ENCODE measurements at regions not wholly inside any gene's neighbourhood (a gene's known extent, or its start where the extent isn't known, plus 50 kb on each side); places are given as distances from the start of the nearest gene placed in this dataset.

GRCh38 chr19:30102239-30102638 lies 160.2 kb downstream of the URI1 start:
- intact Hi-C loops (cut with micrococcal nuclease) (no loop called here), in situ Hi-C loops (cut with MboI) (no loop called here)
- H3K4me3 ChIP-seq: no peak overlapping the region
- peaks cover 2 to 28% of the 10 kb centered on the region in 2 experiments; a peak in 2 of 5 replicates for H3K27me3 ChIP-seq (ENCODE audit: control insufficient read depth in 2 of 2, insufficient read depth in 2 of 2, low read length in 2 of 2)
- no peaks in the 10 kb centered on the region for H3K9me1 ChIP-seq (ENCODE audit: control insufficient read depth, insufficient read depth, low read length)
- DNase-seq (ENCODE audit: extremely low read depth in 1 of 4, low spot score in 3 of 4) (no peak), FAIRE-seq (no peak), ATAC-seq (no peak)
- POLR2A ChIA-PET: interaction anchor here (0.5 to 1.1 kb wide), 3 partner anchors 10 to 921 kb away, joined by 3 to 4 read pairs (median 3); no protein-coding TSS in a partner anchor
- 0% methylated on average over 6 of the region's 6 CpGs for WGBS (ENCODE audit: insufficient coverage, low coverage, missing lambda C conversion rate)
- CTCF ChIA-PET (ENCODE audit: low intra/inter-chr PET ratio): no interaction called here
- no peak overlapping the region for H3K9ac ChIP-seq (ENCODE audit: insufficient read depth in 1 of 2, low read depth in 2 of 2, low read length in 2 of 2)
- H3K9me3 ChIP-seq (replicated peaks; ENCODE audit: control insufficient read depth, insufficient read depth, low read depth, low read length): no peaks in the 10 kb centered on the region
- no peaks in the 10 kb centered on the region for H3K36me3 ChIP-seq (ENCODE audit: control insufficient read depth, insufficient read depth, low read length)
- no peak overlapping the region for H3K4me2 ChIP-seq (ENCODE audit: insufficient read depth, low read length)
- no peak overlapping the region for H3K27ac ChIP-seq (ENCODE audit: extremely low read depth, low read depth, low read length)
- no peaks in the 10 kb centered on the region; the same call in 1 of the 2 replicates for H4K20me1 ChIP-seq (replicated peaks; ENCODE audit: control insufficient read depth, insufficient read depth, low read length)
- H3K4me1 ChIP-seq (replicated peaks in 1 of 2; ENCODE audit: control insufficient read depth in 2 of 2, insufficient read depth in 2 of 2, low read length in 2 of 2): no peaks in the 10 kb centered on the region
- no TSS peak for BruUV-seq (replicated peaks)
- H2AFZ ChIP-seq (ENCODE audit: low read depth, low read length): no peak overlapping the region
- H3K79me2 ChIP-seq (ENCODE audit: control insufficient read depth, insufficient read depth, low read length): no peaks in the 10 kb centered on the region
- TF ChIP-seq, protein P1, sequence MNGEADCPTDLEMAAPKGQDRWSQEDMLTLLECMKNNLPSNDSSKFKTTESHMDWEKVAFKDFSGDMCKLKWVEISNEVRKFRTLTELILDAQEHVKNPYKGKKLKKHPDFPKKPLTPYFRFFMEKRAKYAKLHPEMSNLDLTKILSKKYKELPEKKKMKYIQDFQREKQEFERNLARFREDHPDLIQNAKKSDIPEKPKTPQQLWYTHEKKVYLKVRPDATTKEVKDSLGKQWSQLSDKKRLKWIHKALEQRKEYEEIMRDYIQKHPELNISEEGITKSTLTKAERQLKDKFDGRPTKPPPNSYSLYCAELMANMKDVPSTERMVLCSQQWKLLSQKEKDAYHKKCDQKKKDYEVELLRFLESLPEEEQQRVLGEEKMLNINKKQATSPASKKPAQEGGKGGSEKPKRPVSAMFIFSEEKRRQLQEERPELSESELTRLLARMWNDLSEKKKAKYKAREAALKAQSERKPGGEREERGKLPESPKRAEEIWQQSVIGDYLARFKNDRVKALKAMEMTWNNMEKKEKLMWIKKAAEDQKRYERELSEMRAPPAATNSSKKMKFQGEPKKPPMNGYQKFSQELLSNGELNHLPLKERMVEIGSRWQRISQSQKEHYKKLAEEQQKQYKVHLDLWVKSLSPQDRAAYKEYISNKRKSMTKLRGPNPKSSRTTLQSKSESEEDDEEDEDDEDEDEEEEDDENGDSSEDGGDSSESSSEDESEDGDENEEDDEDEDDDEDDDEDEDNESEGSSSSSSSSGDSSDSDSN (IDR thresholded peaks at IDR 0.05; ENCODE audit: borderline replicate concordance in 1 of 2, low read depth in 2 of 2, low read length in 2 of 2): no peak
- TF ChIP-seq GTF2E2 (tag; IDR thresholded peaks at IDR 0.05): no peak
- no peak for TF ChIP-seq MCM3 (IDR thresholded peaks at IDR 0.05)
- TF ChIP-seq, protein P2, sequence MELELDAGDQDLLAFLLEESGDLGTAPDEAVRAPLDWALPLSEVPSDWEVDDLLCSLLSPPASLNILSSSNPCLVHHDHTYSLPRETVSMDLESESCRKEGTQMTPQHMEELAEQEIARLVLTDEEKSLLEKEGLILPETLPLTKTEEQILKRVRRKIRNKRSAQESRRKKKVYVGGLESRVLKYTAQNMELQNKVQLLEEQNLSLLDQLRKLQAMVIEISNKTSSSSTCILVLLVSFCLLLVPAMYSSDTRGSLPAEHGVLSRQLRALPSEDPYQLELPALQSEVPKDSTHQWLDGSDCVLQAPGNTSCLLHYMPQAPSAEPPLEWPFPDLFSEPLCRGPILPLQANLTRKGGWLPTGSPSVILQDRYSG (tag; conservative IDR thresholded peaks at IDR 0.05; ENCODE audit: low read depth): no peak
- TF ChIP-seq ZZZ3 (IDR thresholded peaks at IDR 0.05): no peak
- TF ChIP-seq REST (IDR thresholded peaks at IDR 0.05; ENCODE audit: borderline replicate concordance): no peak
- no peak for TF ChIP-seq REST (CRISPR knock-in tag; IDR thresholded peaks at IDR 0.05; ENCODE audit: low read depth)
- TF ChIP-seq CHCHD3 (CRISPR knock-in tag; IDR thresholded peaks at IDR 0.05): no peak

Data from K562 (cell line).